WERI-Rb-1 (cell line): ENCODE measurements at regions not wholly inside any gene's neighbourhood (a gene's known extent, or its start where the extent isn't known, plus 50 kb on each side); places are given as distances from the start of the nearest gene placed in this dataset.
A peak's percentile ranks its signal among the peaks of the same experiment; 100 is the strongest.
"Not testable (repeated sequence)": the region's sequence is repeated elsewhere in the genome, so short reads cannot be mapped to it uniquely, and the experiment has no call there.

ENCODE experiments used
- DNase-seq: peaks from one replicate; pipeline ENCODE4 v3.0.0-alpha.2; 2020
- H3K27ac ChIP-seq: fragments of 250-450 bp; sonication (Bioruptor Pico); 2 replicates; pipeline ENCODE4 v1.5.1; 2020; ENCODE audit warnings: mild to moderate bottlenecking, moderate library complexity
- H3K27me3 ChIP-seq: fragments of 250-450 bp; sonication (Bioruptor Pico); 2 replicates; pipeline ENCODE4 v1.5.1; 2021; ENCODE audit warnings: mild to moderate bottlenecking, low read depth, moderate library complexity; ENCODE audit not compliant: insufficient read depth, severe bottlenecking
- H3K36me3 ChIP-seq: fragments of 250-450 bp; sonication (Bioruptor Pico); 2 replicates; pipeline ENCODE4 v1.5.1; 2020; ENCODE audit warnings: mild to moderate bottlenecking, moderate library complexity
- H3K4me3 ChIP-seq: 2 replicates; pipeline ENCODE4 v1.5.1; 2011; ENCODE audit warnings: low read depth, mild to moderate bottlenecking, control low read depth, low read length
- H3K9me3 ChIP-seq: fragments of 250-450 bp; sonication (Bioruptor Pico); 2 replicates; pipeline ENCODE4 v1.5.1; 2021; ENCODE audit warnings: mild to moderate bottlenecking, moderate library complexity; ENCODE audit not compliant: severe bottlenecking
- TF ChIP-seq, protein P1 (sequence below): IDR thresholded peaks from 2 replicates; pipeline ENCODE4 v1.5.1; 2011; ENCODE audit warnings: low read depth, mild to moderate bottlenecking, control low read depth, inconsistent platforms, low read length

DNA sequence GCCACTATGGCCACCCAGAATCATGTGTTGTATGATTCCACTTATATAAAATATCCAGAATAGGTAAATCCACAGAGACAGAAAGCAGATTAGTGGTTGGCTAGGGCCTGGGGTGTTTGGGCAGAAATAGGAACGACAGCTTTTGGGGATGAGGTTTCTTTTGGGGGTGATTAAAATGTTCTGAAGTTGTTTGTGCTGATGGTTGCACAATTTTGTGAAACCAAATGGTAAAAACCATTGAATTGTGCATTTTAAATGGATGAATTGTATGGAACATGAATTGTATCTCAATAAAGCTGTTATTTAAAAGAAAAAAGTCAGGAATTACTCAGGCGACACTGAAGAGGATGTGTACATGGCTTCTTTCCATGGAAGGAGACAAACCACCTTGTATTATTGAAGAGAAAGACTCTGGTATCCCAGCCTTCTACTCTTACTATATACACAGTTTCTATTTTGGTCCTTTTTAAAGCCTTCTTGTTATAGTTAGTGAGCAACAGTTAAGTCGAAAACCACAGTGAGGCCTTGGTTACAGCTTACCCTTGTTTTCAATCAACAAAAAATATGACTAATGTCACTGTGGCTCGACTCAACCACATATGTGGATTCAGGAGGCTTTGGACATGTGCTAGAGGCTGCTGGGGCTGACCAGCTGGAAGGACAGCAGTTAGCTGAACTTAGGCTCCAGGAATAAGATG is 57.1 kb upstream of the KMT2E start:
- Histone ChIP-seq H3K36me3 (no peaks in the 10 kb centered on the region), H3K27ac (no peak overlapping the region), H3K9me3 (no peaks in the 10 kb centered on the region), H3K27me3 (no peaks in the 10 kb centered on the region), H3K4me3 (no peak overlapping the region)
- TF ChIP-seq, protein P1, sequence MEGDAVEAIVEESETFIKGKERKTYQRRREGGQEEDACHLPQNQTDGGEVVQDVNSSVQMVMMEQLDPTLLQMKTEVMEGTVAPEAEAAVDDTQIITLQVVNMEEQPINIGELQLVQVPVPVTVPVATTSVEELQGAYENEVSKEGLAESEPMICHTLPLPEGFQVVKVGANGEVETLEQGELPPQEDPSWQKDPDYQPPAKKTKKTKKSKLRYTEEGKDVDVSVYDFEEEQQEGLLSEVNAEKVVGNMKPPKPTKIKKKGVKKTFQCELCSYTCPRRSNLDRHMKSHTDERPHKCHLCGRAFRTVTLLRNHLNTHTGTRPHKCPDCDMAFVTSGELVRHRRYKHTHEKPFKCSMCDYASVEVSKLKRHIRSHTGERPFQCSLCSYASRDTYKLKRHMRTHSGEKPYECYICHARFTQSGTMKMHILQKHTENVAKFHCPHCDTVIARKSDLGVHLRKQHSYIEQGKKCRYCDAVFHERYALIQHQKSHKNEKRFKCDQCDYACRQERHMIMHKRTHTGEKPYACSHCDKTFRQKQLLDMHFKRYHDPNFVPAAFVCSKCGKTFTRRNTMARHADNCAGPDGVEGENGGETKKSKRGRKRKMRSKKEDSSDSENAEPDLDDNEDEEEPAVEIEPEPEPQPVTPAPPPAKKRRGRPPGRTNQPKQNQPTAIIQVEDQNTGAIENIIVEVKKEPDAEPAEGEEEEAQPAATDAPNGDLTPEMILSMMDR = no peak
- DNase-seq = no peak

DNA sequence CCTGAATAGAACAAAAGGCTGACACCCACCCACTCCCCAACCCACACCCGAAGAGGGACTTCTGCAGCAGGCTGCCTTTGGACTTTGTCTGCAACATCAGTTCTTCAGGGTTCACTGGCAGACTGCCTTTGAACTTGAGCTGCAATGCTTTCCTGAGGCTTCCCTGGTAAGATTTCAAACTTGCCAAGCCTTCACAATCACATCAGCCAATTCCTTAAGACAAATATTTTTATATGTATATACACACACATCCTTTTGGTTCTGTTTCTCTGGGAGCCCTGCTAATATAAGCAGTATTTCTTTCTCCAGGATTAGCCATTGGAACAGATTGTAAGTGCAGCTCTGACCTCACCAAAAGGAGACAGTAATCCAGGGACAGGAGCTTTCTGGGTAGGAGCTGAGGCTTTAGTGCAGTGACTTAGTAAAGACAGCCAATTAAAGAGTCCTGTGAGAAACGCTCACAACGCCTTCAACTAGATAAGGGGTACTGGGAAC is 55.6 kb upstream of the KMT2E start:
- H3K36me3 ChIP-seq = no peaks in the 10 kb centered on the region
- TF ChIP-seq, protein P1 = no peak
- peak; percentile 59 for DNase-seq
- H3K9me3 ChIP-seq = no peaks in the 10 kb centered on the region
- H3K27me3 ChIP-seq = no peaks in the 10 kb centered on the region
- H3K4me3 ChIP-seq = no peak overlapping the region
- peak overlapping the region; percentile 64 for H3K27ac ChIP-seq

DNA sequence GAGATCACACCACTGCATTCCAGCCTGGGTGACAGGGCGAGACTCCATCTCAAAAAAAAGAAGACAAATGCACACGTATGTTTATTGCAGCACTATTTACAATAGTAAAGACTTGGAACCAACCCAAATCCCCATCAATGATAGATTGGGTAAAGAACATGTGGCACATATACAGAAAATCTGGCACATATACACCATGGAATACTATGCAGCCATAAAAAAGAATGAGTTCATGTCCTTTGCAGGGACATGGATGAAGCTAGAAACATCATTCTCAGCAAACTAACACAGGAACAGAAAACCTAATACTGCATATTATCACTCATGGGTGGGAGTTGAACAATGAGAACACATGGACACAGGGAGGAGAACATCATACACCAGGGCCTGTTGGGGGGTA is 54.5 kb upstream of the KMT2E start:
- not testable (repeated sequence) for H3K4me3 ChIP-seq, H3K36me3 ChIP-seq, DNase-seq, H3K27me3 ChIP-seq, H3K27ac ChIP-seq, H3K9me3 ChIP-seq

DNA sequence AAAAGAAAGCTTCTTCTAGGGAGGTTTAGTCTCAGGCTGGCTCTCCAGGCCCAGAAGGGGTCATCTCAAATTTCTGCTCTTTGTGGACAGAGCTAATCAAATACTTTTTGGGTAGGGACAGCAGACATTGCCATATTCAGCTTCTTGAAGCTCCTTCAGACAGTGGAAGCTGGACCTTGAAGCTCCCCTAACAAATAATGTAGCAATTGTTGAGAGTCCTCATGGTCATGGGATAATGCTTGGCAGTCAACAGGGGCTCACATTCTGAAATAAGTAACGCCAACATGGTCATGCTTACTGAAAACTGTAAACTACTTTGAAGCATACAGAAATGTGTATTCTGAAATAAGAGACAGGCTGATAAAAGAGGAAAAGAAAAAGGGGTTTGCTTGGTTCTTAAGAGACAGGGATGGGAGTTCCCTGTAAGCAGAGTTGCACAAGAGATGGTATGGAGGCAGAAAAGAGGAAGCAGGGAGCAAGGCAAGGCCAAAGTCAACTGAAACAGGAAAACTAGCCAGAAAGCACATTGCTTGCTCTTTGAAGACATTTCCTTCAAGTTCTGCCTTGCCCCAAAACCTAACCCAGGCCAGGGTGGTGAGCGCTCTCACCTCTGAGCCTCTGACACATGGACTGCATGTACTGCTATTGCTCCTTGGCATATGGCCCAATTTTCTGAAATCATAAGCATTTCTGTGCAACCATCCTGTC is 53.1 kb upstream of the KMT2E start:
- H3K9me3 ChIP-seq = peaks cover 5% of the 10 kb centered on the region
- no peak overlapping the region for H3K27ac ChIP-seq
- TF ChIP-seq, protein P1 = no peak
- DNase-seq = no peak
- H3K36me3 ChIP-seq = no peaks in the 10 kb centered on the region
- no peaks in the 10 kb centered on the region for H3K27me3 ChIP-seq
- H3K4me3 ChIP-seq = no peak overlapping the region

DNA sequence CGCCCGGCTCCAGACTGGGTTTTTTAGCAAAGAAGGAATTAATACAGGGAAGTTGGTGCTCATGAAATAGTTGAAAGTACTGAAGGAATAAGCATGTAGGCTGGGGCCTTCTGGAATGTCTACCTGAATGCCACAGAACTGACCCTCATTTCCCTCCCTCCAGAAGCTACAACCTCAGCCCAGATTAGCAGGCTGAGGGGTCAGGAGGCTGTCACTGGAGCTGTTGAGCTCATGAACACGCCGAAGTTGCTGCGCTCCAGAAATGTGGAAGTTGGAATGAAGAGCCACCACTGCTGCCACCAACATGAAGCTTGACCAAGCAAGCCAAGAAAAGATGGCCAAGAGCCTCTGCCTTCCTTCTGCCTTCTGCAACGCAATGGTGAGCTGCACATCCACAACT is 52.2 kb upstream of the KMT2E start:
- no peak for DNase-seq
- TF ChIP-seq, protein P1 = no peak
- no peak overlapping the region for H3K4me3 ChIP-seq
- H3K27ac ChIP-seq = no peak overlapping the region
- H3K9me3 ChIP-seq = peaks cover 5% of the 10 kb centered on the region
- no peaks in the 10 kb centered on the region for H3K36me3 ChIP-seq
- no peaks in the 10 kb centered on the region for H3K27me3 ChIP-seq

DNA sequence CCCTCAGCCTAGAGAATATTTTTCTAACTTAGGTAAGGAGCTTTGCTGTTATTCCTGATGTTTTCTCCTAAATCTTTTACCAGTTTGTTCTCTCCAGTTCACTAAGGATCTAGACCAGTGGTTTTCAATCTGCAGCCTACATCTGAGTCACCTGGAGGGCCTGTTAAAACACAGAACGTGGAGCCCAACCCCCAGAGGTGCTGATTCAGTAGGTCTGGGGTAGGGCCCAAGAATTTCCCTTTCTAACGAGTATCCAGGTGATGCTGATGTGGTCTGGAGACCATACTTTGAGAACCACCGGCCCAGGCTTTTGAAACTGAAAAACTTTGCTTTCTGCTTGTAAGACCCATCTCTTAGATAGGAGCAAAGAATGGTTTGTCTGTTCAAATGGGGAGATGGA is 51.2 kb upstream of the KMT2E start:
- no peak for DNase-seq
- H3K27ac ChIP-seq = no peak overlapping the region
- H3K4me3 ChIP-seq = no peak overlapping the region
- peaks cover 5% of the 10 kb centered on the region for H3K9me3 ChIP-seq
- TF ChIP-seq, protein P1 = no peak
- H3K36me3 ChIP-seq = no peaks in the 10 kb centered on the region
- H3K27me3 ChIP-seq = no peaks in the 10 kb centered on the region
